ENCODE measurements at regions not wholly inside any gene's neighbourhood (a gene's known extent, or its start where the extent isn't known, plus 50 kb on each side); places are given as distances from the start of the nearest gene placed in this dataset.

- no peak for DNase-seq (ENCODE audit: low spot score in 2 of 2)
- no peak for TF ChIP-seq CTCF (IDR thresholded peaks at IDR 0.05)
- no peak for TF ChIP-seq POLR2A (IDR thresholded peaks at IDR 0.05)
- no peak overlapping the region for H3K4me3 ChIP-seq (ENCODE audit: low read depth, poor library complexity, severe bottlenecking)
- 90 to 91% methylated on average over 2 of the region's 2 CpGs for WGBS, 2 donors
- intact Hi-C loops (cut with DNase I; ENCODE audit: low total_unique reads): no loop called here
Measured at GRCh38 chr12:69015017-69015416, 82.0 kb upstream of the CPM start.

DNA sequence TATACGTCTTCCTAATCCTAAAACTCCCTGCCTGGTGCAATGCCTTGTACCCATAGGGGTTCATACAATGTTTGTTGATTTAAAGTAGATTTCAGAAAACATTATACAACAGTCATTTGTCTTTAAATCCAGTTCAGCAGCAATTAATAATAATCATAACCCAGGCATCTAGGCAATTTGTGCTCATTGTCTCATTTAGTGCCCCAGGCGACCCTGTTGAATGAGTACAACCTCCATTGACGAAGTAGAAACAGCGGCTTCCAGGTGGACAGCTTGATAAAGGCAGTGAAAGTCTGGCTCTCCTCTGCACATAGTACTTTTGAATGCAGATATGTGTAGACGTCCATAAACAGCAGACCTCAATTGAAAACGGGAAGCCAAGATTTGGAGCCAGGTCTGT lies 82.9 kb upstream of the CPM start:
- DNase-seq (ENCODE audit: low spot score in 2 of 2): no peak
- 65 to 66% methylated on average over 6 of the region's 6 CpGs for WGBS, 2 donors
- TF ChIP-seq POLR2A (IDR thresholded peaks at IDR 0.05) (no peak), CTCF (IDR thresholded peaks at IDR 0.05) (no peak)
- intact Hi-C loops (cut with DNase I; ENCODE audit: low total_unique reads): no loop called here
- no peak overlapping the region for H3K4me3 ChIP-seq (ENCODE audit: low read depth, poor library complexity, severe bottlenecking)

- intact Hi-C loops (cut with DNase I; ENCODE audit: low total_unique reads): no loop called here
- TF ChIP-seq CTCF (IDR thresholded peaks at IDR 0.05) (no peak), POLR2A (IDR thresholded peaks at IDR 0.05) (no peak)
- no peak overlapping the region for H3K4me3 ChIP-seq (ENCODE audit: low read depth, poor library complexity, severe bottlenecking)
- DNase-seq (ENCODE audit: low spot score in 2 of 2): no peak
Measured at GRCh38 chr12:69019082-69019481, 86.1 kb upstream of the CPM start.

- no peak for DNase-seq (ENCODE audit: low spot score in 2 of 2)
- H3K4me3 ChIP-seq (ENCODE audit: low read depth, poor library complexity, severe bottlenecking): no peak overlapping the region
- intact Hi-C loops (cut with DNase I; ENCODE audit: low total_unique reads): no loop called here
- no peak for TF ChIP-seq POLR2A (IDR thresholded peaks at IDR 0.05)
- no peak for TF ChIP-seq CTCF (IDR thresholded peaks at IDR 0.05)
Measured at GRCh38 chr12:69019910-69020309, 86.9 kb upstream of the CPM start.

GRCh38 chr12:69022674-69023073 lies 89.7 kb upstream of the CPM start:
- WGBS, 2 donors: 95 to 97% methylated on average over 4 of the region's 4 CpGs
- TF ChIP-seq POLR2A (IDR thresholded peaks at IDR 0.05) (no peak), CTCF (IDR thresholded peaks at IDR 0.05) (no peak)
- no peak overlapping the region for H3K4me3 ChIP-seq (ENCODE audit: low read depth, poor library complexity, severe bottlenecking)
- intact Hi-C loops (cut with DNase I; ENCODE audit: low total_unique reads): no loop called here
- no peak for DNase-seq (ENCODE audit: low spot score in 2 of 2)

DNA sequence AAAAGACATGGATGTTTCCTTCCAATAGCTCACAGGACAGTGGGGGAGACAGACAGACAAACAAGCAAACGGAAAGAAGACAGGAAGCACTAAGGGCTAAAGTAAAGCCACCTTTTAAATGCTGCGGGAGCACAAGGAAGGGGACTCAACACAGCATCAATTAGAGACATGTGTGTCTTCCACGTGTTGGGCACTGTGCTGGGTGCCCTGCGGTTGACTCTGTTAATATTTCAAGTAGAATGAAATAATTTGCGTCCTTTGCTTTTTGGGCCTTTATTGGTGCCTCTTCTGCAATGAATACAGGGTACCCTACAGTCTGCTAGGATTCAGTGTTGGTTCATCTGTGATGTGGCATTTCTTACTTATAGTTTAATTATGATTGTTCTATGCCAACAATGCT lies 90.9 kb upstream of the CPM start:
- intact Hi-C loops (cut with DNase I; ENCODE audit: low total_unique reads): no loop called here
- H3K4me3 ChIP-seq (ENCODE audit: low read depth, poor library complexity, severe bottlenecking): no peak overlapping the region
- TF ChIP-seq POLR2A (IDR thresholded peaks at IDR 0.05) (no peak), CTCF (IDR thresholded peaks at IDR 0.05) (no peak)
- peak in 1 of 2 donors; percentile 26 for DNase-seq (ENCODE audit: low spot score in 2 of 2)
- 53 to 72% methylated on average over 5 of the region's 5 CpGs for WGBS, 2 donors

Measured in lower leg skin (tissue), 4 donors.